T-helper 2 cell treated with Interferon-gamma antibody and Interleukin-4, amounts not matched to agents 100 ng/mL and 5 ng/mL, for 36 hours (primary cell): ENCODE measurements at regions not wholly inside any gene's neighbourhood (a gene's known extent, or its start where the extent isn't known, plus 50 kb on each side); places are given as distances from the start of the nearest gene placed in this dataset.

Experiments
- intact Hi-C: fragments of 100-400 bp; cut with micrococcal nuclease; formaldehyde crosslinking; loops from one replicate; pipeline ENCODE4 v1.15.1; 2023

- intact Hi-C loops = no loop called here
Observed at GRCh38 chr9:115169003-115169402, 51.0 kb upstream of the TNC start.

DNA sequence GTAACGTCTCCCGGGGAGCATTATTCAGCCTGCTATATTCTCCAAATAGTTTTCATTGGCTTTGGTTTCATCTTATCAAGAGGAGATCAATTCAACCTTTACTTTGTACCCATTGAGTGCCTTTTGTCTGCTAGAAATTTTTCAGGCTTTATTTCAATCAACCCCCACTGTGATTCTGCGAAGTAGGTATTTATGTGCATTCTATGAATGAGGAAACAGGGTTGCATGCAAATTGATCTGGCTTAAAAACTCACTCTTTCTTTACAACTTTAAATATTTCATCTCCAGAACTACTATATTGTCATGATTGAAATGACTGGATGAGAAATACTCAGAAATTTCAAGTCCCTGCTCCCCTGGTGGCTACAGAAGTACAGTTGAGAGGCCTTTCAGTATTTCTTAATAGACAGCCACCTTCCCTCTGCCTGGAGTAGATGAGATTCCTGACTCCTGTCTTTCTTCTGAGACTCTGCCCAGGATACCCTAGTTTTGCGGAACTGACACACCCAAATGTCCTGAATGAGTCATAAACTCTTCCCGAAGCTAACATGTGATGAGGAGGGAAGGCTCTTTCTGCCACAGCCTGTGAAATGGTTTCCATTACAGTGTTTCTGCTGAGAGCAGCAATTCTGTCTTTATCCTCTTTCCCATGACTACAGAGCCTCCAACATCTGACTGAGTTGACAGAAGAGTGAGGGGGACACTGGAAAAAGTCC, 52.6 kb upstream of the TNC start:
- intact Hi-C loops = no loop called here

GRCh38 chr9:115171921-115172388, 54.0 kb upstream of the TNC start:
- intact Hi-C loops = no loop called here

GRCh38 chr9:115182264-115182663, 64.3 kb upstream of the TNC start:
- intact Hi-C loops = no loop called here

DNA sequence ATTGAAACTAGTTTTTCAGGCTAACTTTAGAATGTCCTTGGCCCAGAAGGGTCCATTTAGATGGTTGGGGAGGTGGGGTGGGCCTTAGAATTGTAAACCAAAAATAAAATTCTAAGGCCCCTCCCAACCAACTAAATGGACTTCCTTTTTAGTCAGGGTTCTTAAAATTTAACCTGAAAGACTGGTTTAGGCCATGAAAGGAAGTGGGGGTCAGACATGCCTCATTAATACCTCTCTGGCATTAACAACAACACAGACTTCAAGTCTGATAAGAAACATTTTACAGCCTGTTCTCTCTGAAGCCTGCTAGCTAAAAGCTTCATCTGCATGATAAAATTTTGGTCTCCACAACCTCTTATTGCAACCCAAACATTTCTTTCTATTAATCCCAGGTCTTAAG, 65.5 kb upstream of the TNC start:
- intact Hi-C loops = no loop called here

DNA sequence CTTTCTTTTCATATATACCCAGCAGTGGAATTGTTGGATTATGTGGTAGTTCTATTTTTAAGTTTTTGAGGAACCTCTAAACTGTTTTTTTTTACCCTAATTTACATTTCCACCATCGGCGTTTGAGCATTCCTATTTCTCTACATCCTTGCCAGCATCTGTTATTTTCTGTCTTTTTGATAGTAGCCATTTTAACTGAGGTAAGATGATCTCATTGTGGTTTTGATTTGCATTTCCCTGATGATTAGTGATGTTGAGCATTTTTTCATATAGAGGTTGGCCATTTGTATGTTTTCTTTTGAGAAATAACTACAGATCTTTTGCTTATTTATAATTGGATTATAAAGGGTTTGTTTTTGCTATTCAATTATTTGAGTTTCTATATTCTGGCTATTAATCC, 71.7 kb upstream of the TNC start:
- intact Hi-C loops = no loop called here

GRCh38 chr9:115191667-115192066, 73.7 kb upstream of the TNC start:
- intact Hi-C loops = no loop called here

DNA sequence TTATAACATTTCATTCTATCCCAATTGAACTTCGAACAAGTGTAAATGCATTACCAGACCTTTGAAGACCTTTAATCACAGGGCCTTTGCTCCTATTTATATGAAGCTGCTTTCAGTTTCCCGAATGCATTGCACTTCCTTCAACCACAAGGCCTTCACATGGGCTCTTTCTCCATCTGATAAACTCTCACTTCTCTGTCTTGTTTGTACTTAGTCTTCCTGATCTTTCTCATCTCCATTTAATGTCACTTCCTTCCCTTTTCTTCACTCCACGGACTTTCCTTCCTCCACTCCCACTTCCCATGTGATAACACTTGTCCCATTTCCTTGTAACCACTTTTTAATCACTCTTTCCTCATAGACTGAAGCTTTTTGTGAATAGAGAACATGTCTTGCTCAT, 74.3 kb upstream of the TNC start:
- intact Hi-C loops = no loop called here

- intact Hi-C loops = no loop called here
Observed at GRCh38 chr9:115192835-115193525, 75.0 kb upstream of the TNC start.

DNA sequence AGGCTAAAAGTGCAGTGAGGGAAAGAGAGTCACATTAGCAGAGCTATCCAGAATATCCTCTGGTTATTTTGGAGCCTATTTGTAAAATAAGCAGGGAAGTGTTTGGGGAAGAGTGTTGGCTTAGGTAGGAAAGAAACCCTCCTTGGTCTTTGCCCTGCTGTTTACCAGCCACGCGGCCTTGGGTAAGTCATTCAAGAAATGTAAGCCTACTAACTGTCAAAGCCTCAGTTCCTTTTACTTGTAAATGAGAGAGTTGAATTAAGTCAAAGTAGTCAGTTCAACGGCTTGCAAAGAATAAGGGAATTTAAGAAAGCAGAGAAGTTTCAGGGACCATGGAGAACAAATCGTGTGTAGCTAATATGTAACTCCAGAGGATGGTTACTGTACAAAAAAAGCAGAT, 75.8 kb upstream of the TNC start:
- intact Hi-C loops = no loop called here

- intact Hi-C loops = no loop called here
Observed at GRCh38 chr9:115194216-115194615, 76.3 kb upstream of the TNC start.

DNA sequence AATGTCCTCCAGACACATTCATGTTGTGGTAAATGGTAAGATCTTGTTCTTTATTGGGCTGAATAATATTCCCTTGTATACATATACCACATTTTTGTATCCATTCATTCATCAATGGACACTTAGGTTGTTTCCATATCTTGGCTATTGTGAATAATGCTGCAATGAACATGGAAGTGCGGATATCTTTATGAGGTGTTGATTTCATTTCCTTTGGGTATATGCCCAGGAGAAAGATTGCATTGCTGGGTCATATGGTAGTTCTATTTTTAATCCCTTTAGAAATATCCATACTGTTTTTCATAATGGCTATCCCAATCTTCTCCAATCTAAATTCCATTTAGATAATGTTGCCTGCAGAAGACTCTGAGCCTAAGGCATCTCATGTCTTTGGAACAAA, 78.0 kb upstream of the TNC start:
- intact Hi-C loops = no loop called here

- intact Hi-C loops = no loop called here
Observed at GRCh38 chr9:115196919-115197318, 79.0 kb upstream of the TNC start.

DNA sequence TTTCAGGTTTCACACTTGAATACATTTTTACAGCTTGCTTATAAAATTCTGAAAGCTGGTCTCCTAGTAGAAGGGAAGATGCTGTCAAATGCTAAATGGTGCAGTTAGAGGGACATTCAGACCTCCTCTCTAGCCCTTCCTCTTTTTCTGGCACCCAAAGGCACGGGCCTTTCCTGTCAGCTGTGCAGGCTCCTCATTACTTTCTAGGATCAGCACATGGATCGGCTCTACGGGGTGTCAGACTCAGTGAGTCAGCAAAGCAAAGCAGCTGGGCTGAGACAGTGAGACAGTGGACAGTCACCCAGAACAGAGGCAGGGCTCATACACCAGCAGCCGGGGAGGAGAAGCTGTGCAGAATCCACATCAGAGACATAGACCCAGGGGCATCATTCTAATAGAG, 80.0 kb upstream of the TNC start:
- intact Hi-C loops = no loop called here

- intact Hi-C loops = no loop called here
Observed at GRCh38 chr9:115200711-115201505, 83.0 kb upstream of the TNC start.

GRCh38 chr9:115202181-115202580, 84.2 kb upstream of the TNC start:
- intact Hi-C loops = no loop called here

DNA sequence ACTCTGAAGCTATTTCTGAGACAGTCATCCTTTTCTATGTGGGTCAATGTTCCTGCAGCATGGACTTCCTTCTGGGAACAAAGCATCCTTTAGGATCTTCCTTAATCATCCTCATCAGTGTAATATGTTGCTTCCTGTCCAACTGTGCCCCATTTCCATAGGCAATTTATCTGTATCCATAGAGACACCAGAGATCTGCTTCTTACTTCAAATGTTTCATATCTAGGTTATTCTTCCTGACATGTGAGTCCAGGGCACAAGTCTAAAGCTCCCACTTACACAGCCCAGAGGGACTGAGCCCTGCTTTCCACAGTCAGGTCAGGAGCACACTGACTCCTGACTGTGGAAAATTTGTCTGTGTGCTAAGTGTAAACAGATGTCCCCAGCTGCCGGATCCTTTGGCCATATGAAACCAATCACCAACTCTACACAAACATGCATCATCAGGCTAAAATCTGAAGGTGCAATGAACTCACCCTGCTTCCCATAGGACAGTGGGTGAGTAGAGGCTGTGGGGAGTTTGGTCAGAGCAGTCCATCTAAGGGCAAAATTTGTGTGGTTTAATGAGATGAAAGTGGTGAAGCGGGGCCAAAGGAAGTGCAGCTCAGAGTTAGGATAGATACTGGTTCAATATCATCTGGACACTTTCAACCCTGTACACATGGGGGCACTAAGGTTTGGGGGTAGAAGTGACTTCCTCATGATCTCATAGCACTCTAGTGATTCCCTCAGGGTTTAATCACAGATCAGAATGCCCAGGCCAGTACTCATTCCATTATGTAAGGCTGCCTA, 85.2 kb upstream of the TNC start:
- intact Hi-C loops = no loop called here

- intact Hi-C loops = no loop called here
Observed at GRCh38 chr9:115204904-115205453, 87.0 kb upstream of the TNC start.

GRCh38 chr9:115207003-115207836, 89.3 kb upstream of the TNC start:
- intact Hi-C loops = no loop called here

DNA sequence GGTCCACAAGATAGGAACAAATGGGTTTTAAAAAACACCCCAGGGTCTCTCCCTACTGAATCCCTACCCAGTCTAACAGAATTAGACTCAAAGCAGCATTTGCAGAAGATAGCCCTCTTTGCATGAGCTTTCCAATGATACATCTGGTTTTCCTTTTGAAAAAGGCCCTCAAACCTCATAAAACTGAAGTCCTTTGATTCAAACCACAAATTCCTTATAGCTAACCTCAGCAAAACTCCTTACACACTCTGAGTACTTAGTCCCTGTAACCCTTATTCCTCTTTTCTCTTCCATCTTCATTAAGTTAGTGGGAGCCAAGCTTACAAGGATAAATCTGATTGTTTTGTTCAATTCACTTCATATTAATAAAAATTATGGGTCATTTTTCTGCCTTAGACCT, 90.5 kb upstream of the TNC start:
- intact Hi-C loops = no loop called here
